K562 (cell line): ENCODE measurements at regions not wholly inside any gene's neighbourhood (a gene's known extent, or its start where the extent isn't known, plus 50 kb on each side); places are given as distances from the start of the nearest gene placed in this dataset.

Experiments
- ATAC-seq: fragments of 200-7000 bp; cut with Tn5 transposase; 3 replicates; pipeline ENCODE4 v1.9.1; 2020; ENCODE audit warnings: moderate library complexity
- BruUV-seq: library from RNA; stranded (reverse); fragments of 400-500 nt; replicated peaks from 2 replicates; lab custom pipeline; 2021; lab: Mats Ljungman, UMichigan
- CTCF ChIA-PET: fragments of 300-600 bp; formaldehyde crosslinking; extraction: SDS; loops from one replicate; lab custom pipeline; 2021; ENCODE audit warnings: low intra/inter-chr PET ratio; lab: Yijun Ruan, JAX
- POLR2A ChIA-PET: fragments of 300-600, 350-650 bp; sonication (Branson Sonifier 250); formaldehyde crosslinking; extraction: SDS; loops from one replicate; lab custom pipeline; 2021; ENCODE audit warnings: antibody characterized with exemption, inconsistent platforms; lab: Yijun Ruan, JAX
- DNase-seq, 4 experiments: peaks; one replicate each; pipeline versions ENCODE4 v3.0.0 to v3.0.0-alpha.2; 2011 to 2018; ENCODE audit warnings: low spot score in 3 of 4, mixed read lengths in 3 of 4; ENCODE audit errors: extremely low read depth in 1 of 4
- FAIRE-seq: peaks from 2 replicates; lab custom pipeline; 2011; peaks lifted over from hg19 to GRCh38; lab: Jason Lieb, UNC
- H2AFZ ChIP-seq: 2 replicates; pipeline ENCODE4 v1.6.0; 2011; ENCODE audit warnings: low read depth, low read length, control low read depth, inconsistent platforms
- H3K27ac ChIP-seq: fragments of 200-600 bp; 3 replicates; pipeline ENCODE4 v1.8.0; 2011; ENCODE audit warnings: low read depth, mild to moderate bottlenecking, control low read depth, inconsistent platforms, low read length, moderate library complexity, mixed read lengths; ENCODE audit errors: extremely low read depth
- H3K27me3 ChIP-seq, 2 experiments: fragments of 300-600 bp in 1 of 2; 2 replicates in 1 of 2; 3 replicates in 1 of 2; pipeline versions ENCODE4 v1.6.0 to v1.8.0; 2011; ENCODE audit warnings: inconsistent platforms in 2 of 2, low read length in 2 of 2, mild to moderate bottlenecking in 1 of 2, mixed read lengths in 1 of 2, moderate library complexity in 1 of 2; ENCODE audit not compliant: control insufficient read depth in 2 of 2, insufficient read depth in 2 of 2
- H3K36me3 ChIP-seq: fragments of 300-600 bp; 3 replicates; pipeline ENCODE4 v1.8.0; 2011; ENCODE audit warnings: mild to moderate bottlenecking, low read length, inconsistent platforms; ENCODE audit not compliant: control insufficient read depth, insufficient read depth
- H3K4me1 ChIP-seq, 2 experiments: fragments of 200-600 bp in 1 of 2; replicated peaks in 1 of 2; 2 replicates in 1 of 2; 3 replicates in 1 of 2; pipeline versions ENCODE4 v1.5.1 to v1.8.0; 2011; ENCODE audit warnings: inconsistent platforms in 2 of 2, low read length in 2 of 2, mild to moderate bottlenecking in 1 of 2, mixed read lengths in 1 of 2, moderate library complexity in 1 of 2; ENCODE audit not compliant: control insufficient read depth in 2 of 2, insufficient read depth in 2 of 2
- H3K4me2 ChIP-seq: 2 replicates; pipeline ENCODE4 v1.6.1; 2011; ENCODE audit warnings: low read length, control low read depth, inconsistent platforms, mixed read lengths; ENCODE audit not compliant: insufficient read depth
- H3K4me3 ChIP-seq: fragments of 200-600 bp; sonication (generic), shearing (Covaris generic); 2 replicates; pipeline ENCODE4 v1.5.1; 2016; ENCODE audit warnings: control low read depth, inconsistent platforms
- H3K79me2 ChIP-seq: fragments of 200-600 bp; 3 replicates; pipeline ENCODE4 v1.8.0; 2011; ENCODE audit warnings: low read length, inconsistent platforms; ENCODE audit not compliant: control insufficient read depth, insufficient read depth
- H3K9ac ChIP-seq, 2 experiments: 2 replicates each; pipeline versions ENCODE4 v1.6.0 to v1.6.1; 2011; ENCODE audit warnings: low read depth in 2 of 2, low read length in 2 of 2, control low read depth in 1 of 2, inconsistent platforms in 1 of 2, mild to moderate bottlenecking in 1 of 2, mixed read lengths in 1 of 2; ENCODE audit not compliant: insufficient read depth in 1 of 2
- H3K9me1 ChIP-seq: one replicate; pipeline ENCODE4 v1.6.0; 2011; ENCODE audit warnings: inconsistent platforms, mild to moderate bottlenecking, low read length, moderate library complexity; ENCODE audit not compliant: control insufficient read depth, insufficient read depth
- H3K9me3 ChIP-seq: replicated peaks from 2 replicates; pipeline ENCODE4 v1.5.1; 2011; ENCODE audit warnings: low read depth, low read length, inconsistent platforms; ENCODE audit not compliant: control insufficient read depth, insufficient read depth
- H4K20me1 ChIP-seq: replicated peaks from 2 replicates; pipeline ENCODE4 v1.6.1; 2011; ENCODE audit warnings: low read length, inconsistent platforms, mixed read lengths; ENCODE audit not compliant: control insufficient read depth, insufficient read depth
- MTA3 ChIP-seq: fragments of 450-650 bp; formaldehyde crosslinking; IDR thresholded peaks from 2 replicates; pipeline ENCODE4 v1.6.1; 2017; ENCODE audit warnings: mild to moderate bottlenecking, borderline replicate concordance
- NFRKB ChIP-seq: fragments of 450-650 bp; IDR thresholded peaks from 2 replicates; pipeline ENCODE4 v1.6.1; 2016; ENCODE audit warnings: low read depth
- POLR2A ChIP-seq: fragments of 450-650 bp; conservative IDR thresholded peaks from 2 replicates; pipeline ENCODE4 v1.6.1; 2016
- RAD51 ChIP-seq: fragments of 450-650 bp; IDR thresholded peaks from 2 replicates; pipeline ENCODE4 v1.7.1; 2016; ENCODE audit warnings: low read depth, mild to moderate bottlenecking, borderline replicate concordance
- RFX1 ChIP-seq: fragments of 450-650 bp; IDR thresholded peaks from 2 replicates; pipeline ENCODE4 v1.6.1; 2016; ENCODE audit warnings: mild to moderate bottlenecking, moderate library complexity
- SOX6 ChIP-seq: fragments of 450-650 bp; IDR thresholded peaks from 2 replicates; pipeline ENCODE4 v1.6.1; 2014; ENCODE audit warnings: mild to moderate bottlenecking
- ZNF695 ChIP-seq: fragments of 450-650 bp; formaldehyde crosslinking; IDR thresholded peaks from 2 replicates; pipeline ENCODE4 v1.4.0; 2020; ENCODE audit warnings: mild to moderate bottlenecking, moderate library complexity
- WGBS: fragments of 100-300 bp; shearing (Covaris generic); methylation state at CpG from one replicate; pipeline ENCODE4 v1.1.6; 2016; ENCODE audit warnings: low coverage, mixed read lengths; ENCODE audit not compliant: insufficient coverage; ENCODE audit errors: missing lambda C conversion rate; 5-methylcytosine and 5-hydroxymethylcytosine counted together
- in situ Hi-C: fragments of 300-500 bp; cut with MboI; formaldehyde crosslinking; loops from 4 replicates; pipeline ENCODE4 v1.15.0; 2018; ENCODE audit warnings: inconsistent platforms, mixed read lengths
- intact Hi-C: fragments of 100-400 bp; cut with micrococcal nuclease; formaldehyde crosslinking; loops from 2 replicates; pipeline ENCODE4 v1.14.2; 2022

DNA sequence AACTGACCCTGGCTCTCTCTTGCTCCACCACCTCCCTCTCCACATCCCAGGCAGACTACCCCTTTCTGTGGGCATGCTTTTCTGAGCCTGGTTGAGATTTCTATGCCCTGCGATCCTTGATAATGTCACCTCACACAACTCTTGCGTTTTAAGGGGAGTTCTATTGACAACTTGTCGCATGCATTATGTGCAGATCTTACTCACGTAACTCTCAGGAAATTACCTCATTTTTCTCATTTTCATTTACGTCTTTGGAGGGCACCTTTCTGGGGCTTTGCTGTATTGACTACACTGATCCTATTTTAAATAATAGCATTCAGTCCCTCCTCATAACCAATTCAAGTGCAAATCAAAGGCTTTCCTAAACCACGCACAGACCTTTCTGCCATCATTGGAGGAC is 140.4 kb upstream of the WWC1 start:
- in situ Hi-C loops, result no loop called here
- WGBS, result 0% methylated on average over 6 of the region's 6 CpGs
- ATAC-seq (no peak), FAIRE-seq (no peak), DNase-seq (no peak)
- H3K9ac ChIP-seq, result no peak overlapping the region
- no peaks in the 10 kb centered on the region for H3K79me2 ChIP-seq
- no peak overlapping the region for H3K4me3 ChIP-seq
- no peaks in the 10 kb centered on the region for H3K9me3 ChIP-seq
- ChIA-PET CTCF (no interaction called here), POLR2A (no interaction called here)
- no peaks in the 10 kb centered on the region; a peak in 2 of 5 replicates for H3K27me3 ChIP-seq
- no peak overlapping the region for H3K4me2 ChIP-seq
- no peaks in the 10 kb centered on the region for H3K4me1 ChIP-seq
- H3K9me1 ChIP-seq, result no peaks in the 10 kb centered on the region
- intact Hi-C loops, result no loop called here
- no peak overlapping the region for H3K27ac ChIP-seq
- no TSS peak for BruUV-seq
- no peak overlapping the region for H2AFZ ChIP-seq
- H3K36me3 ChIP-seq, result no peaks in the 10 kb centered on the region
- TF ChIP-seq RFX1 (no peak), NFRKB (no peak)
- H4K20me1 ChIP-seq, result no peaks in the 10 kb centered on the region

DNA sequence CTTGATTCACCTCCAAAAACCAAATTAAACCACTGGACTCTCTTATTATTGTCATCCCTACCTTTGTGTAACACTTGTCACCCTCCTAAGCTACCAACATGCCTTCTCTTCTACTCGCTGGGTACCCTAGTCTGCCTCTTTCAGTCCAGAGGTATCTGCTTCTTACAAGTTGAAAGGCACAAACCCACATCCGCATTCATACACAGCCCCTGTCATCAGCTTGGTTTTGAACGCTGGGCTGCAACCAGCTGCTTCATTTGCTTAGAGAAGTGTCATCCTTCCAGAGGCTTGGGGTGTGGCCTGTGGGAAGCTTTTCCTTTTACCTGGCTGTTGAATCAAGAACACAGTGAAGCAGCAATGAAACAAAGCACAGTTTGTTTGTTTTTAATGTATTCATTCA is 138.8 kb upstream of the WWC1 start:
- POLR2A ChIA-PET, result no interaction called here
- no peak overlapping the region for H3K27ac ChIP-seq

More for the DNA sequence above, 138.8 kb upstream of the WWC1 start:
- in situ Hi-C loops, result no loop called here
- TF ChIP-seq POLR2A (no peak), SOX6 (no peak), MTA3 (no peak), RAD51 (no peak), ZNF695 (CRISPR knock-in tag) (no peak)
- intact Hi-C loops, result no loop called here
- ATAC-seq (no peak), DNase-seq (no peak), FAIRE-seq (no peak)
- BruUV-seq, result no TSS peak
- 0% methylated on average over 3 of the region's 3 CpGs for WGBS
- Histone ChIP-seq H3K9ac (no peak overlapping the region), H3K9me1 (no peaks in the 10 kb centered on the region), H3K27me3 (no peaks in the 10 kb centered on the region; a peak in 2 of 5 replicates), H3K4me2 (no peak overlapping the region), H3K79me2 (no peaks in the 10 kb centered on the region), H2AFZ (no peak overlapping the region), H4K20me1 (no peaks in the 10 kb centered on the region), H3K9me3 (no peaks in the 10 kb centered on the region), H3K36me3 (no peaks in the 10 kb centered on the region), H3K4me3 (no peak overlapping the region), H3K4me1 (no peaks in the 10 kb centered on the region)
- CTCF ChIA-PET, result no interaction called here
